ENCODE measurements at regions not wholly inside any gene's neighbourhood (a gene's known extent, or its start where the extent isn't known, plus 50 kb on each side); places are given as distances from the start of the nearest gene placed in this dataset.
"Not testable (repeated sequence)": the region's sequence is repeated elsewhere in the genome, so short reads cannot be mapped to it uniquely, and the experiment has no call there.

DNA sequence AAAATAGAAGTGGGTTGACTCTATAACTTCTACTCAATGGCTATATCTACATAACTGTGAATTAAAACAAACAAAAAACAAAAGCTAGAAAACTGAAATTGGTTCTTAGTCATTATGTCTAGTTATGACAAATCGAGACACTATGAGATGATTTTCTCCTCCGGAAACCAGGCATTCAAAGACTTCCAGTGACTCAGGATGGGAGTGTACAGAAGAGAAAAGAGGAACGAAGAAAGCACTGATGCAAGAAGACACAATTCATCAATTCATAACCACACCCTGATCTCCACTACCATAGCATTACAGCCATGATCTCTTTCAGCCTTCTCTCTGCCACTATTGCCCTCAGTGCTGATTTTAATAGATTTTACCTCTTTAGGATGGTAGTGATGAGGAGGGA lies 253.6 kb downstream of the CBLL2 start:
- DNase-seq, result no peak

DNA sequence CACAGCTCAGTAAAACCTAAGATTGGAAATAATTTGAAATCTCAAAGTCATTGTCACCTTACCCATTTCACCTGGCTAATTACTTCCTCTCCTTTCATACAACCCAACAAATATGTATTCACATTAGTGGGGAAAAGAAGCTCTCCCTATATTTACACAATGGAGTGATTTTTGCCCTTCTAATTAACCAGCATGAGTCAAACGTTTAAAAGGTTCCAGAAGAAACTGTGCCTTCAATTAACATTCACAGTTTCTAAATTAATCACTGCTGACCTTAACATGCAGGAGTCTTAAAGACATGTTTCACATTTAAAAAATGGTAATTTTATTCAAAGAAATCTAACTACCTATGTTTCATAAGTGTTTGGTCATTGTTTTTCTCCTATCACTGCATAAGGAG lies 254.6 kb downstream of the CBLL2 start:
- DNase-seq, result no peak

DNA sequence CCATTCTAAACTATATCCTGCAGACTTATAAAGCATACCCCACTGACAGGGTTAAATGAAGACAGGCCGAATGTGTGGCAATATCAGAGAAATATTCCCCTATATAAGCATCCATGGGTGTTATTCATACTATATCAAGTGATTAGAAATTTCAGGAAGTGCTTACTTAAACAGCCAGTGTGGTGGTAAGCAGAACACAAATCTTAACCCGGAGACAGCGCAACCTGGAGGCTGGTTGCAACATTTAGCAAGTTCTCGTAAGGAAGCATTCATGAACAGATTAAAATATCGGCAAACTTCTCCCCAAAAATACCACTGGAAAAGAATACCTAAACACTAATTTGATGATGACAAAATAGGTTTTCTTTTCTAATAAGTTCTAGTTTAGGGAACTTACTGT lies 261.2 kb downstream of the CBLL2 start:
- DNase-seq, result no peak

DNA sequence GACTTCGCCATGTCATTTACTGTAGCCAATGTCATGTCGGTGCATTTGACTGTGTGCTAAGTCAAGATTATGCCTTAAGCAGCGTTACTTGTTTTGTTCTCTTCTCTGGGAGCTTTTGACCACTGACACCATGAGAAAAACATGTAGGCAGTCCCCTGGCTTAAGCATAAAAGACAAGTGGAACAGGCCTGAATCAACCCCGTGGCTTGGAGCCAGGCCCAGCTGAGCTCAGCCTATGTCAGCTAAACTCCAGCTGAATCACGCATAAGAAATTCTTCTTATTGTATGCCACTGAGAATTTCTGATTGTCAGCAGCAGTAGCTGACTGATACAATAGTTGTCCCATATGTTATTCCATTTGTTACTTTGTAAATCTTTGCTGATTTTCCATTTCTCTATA lies 261.9 kb downstream of the CBLL2 start:
- no peak for DNase-seq

DNA sequence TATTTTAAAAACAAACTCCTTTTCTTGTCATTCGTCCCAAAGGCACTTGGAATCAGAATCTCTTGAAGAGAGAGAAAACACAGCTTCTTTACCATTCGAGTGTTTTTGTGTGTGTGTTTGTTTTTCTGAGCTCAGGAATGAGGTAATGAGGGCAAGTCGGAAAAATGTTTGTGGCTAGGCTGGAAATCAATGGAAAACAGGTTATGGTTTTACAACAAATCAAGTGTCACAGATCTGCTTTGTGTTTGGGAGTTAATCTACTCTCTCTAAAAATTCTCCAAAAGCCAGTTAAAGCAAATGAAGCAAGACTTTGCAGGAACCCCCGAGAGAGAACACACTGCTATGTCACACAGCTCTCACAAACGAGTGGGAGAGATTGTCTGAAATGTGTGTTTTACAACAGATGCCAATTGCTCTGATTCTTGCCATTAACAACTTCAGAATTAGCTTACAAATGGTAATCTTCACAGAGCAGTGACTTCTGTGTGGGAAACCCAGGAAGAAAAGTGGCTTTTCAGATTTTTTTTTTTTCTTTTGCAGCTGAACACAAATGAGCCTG lies 264.1 kb downstream of the CBLL2 start:
- DNase-seq, result no peak

DNA sequence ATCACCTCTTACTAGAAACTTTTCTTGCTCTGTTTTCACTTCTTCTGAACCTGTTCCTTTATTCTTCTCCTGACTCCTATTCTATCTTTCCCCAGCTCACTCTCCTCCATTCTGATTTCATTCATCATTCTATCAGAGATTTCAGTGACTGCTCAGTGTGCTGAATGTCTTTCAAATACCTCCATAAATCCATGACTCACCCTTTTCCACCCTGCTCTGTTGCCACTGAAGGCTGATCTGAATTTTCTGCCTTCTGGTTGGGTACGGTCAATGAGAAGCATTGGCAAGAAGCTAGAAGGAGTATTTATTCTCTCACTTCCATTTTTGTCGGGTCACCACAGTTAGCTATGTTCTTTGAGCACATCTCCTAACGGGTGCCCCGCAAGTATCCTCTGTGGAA lies 265.9 kb downstream of the CBLL2 start:
- no peak for DNase-seq

DNA sequence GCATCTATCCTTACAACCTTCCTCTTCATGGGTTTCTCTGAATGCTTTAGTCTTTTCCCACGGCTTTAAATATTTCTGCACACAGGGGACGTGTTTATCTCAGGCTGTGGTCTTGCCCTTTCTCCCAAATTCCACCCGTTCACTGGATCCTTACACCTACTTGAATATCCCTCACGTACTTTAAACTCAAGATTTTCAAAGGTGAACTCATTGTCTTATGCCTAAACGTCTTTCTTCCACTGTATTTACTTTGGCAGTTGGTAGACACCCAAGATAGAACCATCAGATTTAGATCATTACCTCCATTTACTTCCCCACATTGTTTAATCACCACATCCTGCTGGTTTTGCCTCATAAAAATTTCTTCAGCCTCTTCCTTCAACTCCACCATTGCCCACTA lies 269.2 kb downstream of the CBLL2 start:
- DNase-seq, result no peak

DNA sequence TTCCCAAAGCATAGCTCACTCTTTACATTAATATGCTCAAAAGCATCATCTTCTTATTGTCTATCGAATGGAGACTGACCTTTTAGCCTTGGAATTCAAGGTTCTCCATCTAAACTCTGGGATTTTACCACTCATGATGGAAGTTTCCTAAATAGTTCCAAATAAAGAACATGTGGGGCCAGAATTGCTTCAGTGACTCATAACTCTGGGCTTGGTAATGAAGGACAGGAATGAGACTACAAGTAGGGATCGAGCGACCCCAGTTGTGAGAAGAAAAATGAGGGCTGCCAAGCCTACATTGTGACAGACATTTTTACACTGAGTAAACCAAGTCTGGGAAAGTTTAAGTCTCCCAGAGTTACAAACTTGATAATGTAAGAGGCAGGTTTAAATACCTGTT lies 269.9 kb downstream of the CBLL2 start:
- DNase-seq, result no peak

DNA sequence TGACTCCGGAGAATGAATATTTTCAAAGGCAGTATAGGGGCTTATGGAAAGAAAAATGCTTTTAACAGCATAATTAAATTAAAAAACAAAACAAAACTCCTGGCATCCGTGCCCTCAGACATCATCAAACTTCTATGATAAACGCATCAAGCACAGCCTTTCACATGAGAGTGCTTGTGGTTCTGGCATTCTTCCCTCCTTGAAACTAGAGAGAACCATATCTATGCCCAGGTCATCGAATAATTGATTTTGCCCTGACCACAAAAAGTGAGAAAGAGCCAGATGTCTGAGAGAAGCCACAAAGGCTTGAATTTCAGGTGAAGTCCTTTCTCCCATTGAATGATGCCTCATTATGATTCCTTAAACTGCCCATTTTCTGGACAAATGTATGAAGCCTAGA lies 286.8 kb downstream of the CBLL2 start:
- no peak for DNase-seq

DNA sequence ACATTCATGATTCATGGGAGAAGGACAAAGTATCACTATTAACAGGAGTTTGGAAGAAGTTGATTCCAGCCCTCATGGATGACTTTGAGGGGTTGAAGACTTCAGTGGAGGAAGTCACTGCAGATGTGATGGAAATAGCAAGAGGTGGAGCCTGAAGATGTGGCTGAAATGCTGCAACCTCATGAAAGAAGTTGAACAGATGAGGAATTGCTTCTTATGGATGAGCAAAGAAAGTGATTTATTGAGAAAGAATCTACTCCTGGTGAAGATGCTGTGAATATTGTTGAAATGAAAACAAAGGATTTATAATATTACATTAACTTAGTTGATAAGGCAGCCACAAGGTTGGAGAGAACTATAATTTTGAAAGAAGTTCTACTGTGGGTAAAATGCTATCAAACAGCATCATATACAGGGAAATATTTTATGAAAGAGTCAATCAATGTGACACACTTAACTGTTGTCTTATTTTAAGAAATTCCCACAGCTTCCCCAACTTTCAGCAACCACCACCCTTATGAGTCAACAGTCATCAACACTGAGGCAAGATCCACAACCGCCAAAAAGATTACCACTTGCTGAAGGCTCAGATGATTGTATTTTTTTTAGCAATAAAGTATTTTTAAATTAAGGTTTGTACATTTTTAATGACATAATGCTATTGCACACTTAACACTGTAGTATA lies 302.6 kb downstream of the CBLL2 start:
- DNase-seq, result no peak

DNA sequence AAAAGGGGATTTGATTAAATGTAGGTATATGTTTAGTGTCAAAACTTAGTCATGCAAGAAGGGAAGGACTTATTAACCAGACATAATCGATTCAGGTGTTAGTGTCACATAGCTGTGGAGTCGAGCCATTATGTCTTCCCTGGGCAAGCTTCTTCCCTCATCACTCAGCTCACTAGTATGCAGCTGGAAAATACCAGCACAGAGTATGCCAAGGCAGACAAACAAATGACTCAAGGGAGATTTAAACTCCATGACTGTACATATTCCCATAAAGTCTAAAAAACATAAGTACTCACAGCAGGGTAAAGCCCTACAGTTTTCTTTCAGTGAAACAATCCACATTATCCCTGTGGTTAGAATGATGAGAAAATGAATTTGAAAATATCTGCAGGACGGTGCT lies 304.5 kb downstream of the CBLL2 start:
- no peak for DNase-seq

DNA sequence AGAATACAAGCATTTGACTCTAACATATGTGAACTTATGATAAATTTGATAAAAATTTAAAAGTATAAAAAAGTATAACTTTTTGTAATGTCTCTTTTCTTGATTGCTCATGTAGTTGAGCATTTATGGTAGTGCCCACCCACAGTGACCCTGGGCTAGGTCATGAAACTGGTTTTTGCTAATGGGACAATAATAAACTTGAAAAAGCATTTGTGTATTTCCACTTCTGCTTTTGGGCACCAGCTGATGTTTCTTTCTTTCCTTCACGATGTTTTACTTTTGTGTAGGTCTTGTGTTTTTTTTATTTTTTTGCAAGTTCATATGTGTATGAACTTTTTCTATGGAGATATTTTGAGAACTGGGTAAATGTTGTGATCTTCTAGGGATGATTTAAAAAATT lies 313.1 kb downstream of the CBLL2 start:
- DNase-seq, result no peak

DNA sequence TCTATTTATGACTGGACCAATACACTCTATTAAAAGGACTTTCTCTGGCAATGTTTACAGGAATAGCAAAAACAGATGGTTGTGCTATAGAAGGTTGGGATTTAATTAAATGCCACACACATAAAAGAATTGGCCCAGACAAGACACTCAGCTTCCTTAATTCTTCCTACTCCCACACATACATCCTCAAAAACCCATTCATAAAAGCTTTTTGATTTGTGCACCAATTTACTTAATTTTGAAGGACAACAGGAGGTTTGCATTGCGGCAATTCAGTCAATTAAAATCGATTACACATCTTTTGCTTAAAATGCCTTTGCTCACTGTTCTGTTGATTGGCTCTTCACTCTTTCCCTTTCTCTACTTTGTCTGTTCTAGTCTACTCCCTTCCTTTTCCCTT lies 317.1 kb downstream of the CBLL2 start:
- DNase-seq, result no peak

DNA sequence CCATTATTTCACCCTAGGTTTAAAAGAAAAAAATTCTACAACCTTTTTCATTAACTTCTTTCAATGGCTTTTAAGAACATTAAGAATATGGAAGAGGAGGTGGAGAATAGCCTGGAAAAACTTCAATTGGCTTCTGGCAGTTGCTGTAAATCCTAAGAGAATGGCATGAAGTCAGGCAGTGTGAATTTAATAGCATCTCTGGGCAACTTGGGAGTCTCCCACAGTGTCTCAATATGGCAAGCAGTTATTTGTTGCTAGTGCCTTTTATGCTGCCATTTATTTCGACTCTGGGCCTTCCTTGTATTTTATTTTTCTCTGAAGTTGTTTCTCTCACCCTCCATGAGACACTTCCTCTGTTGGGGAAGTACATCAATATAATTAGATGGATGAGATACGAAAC lies 322.1 kb downstream of the CBLL2 start:
- DNase-seq, result no peak

DNA sequence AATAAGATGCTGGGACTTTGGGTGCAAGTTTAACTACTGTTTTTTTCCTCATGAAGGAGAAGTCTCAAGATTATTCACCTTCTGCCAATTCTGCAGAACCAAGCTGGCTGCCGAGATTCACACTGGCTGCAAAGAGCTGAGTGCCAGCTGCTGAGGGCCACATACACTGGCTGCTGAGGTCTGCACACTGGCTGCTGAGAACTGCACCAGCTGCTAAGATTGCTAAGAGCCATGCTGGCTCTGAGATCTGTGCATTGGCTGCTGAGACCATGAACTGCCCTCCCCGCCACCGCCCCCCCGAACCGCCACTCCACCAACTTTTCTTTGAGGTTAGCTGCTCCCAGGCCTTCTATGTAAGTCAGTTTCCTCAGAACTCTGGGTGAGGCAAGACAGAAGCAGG lies 330.3 kb downstream of the CBLL2 start:
- no peak for DNase-seq

DNA sequence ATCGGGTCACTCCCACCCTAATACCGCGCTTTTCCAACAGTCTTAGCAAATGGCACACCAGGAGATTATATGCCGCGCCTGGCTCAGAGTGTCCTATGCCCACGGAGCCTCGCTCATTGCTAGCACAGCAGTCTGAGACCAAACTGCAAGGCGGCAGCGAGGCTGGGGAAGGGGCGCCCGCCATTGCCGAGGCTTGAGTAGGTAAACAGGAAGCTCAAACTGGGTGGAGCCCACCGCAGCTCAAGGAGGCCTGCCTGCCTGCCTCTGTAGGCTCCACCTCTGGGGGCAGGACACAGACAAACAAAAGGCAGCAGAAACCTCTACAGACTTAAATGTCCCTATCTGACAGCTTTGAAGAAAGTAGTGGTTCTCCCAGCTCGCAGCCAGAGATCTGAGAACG lies 336.7 kb downstream of the CBLL2 start:
- not testable (repeated sequence) for DNase-seq

DNA sequence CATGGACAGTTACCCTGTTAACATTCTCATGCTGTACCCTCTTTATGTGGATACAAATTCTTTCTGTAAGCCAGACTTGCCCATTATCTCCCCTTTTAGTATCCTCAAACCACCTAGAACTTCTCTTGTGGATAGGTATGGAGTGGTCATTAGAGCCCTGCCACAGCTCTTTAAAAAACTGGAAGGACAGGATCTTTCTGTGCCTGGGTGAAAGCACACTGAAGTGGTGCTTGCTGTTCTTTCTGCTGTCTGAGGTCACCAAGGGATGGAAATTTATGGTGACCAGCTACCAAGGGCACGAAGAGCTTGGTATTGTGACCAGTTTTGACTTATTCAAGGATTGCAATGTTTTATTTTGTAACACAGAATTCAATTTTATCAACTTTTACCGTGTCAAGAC lies 344.2 kb downstream of the CBLL2 start:
- DNase-seq, result no peak

DNA sequence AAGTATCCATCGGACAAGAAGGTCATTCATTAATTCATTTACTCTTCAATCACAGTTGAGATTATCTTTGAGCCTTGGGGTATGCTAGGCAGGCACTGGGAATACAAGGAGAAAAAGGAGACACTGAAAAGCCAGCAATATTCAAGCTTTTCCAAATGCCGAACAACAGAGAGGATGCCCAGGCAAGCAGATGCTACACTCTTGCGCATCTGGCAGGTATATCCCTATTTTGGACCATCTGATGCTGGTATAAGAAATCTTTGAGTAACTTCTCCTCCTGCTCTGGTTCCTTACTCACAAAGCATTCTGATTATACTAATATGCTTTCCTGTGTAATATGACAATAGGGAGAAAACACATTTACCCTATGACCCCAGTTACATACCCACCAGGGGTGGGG lies 354.9 kb downstream of the CBLL2 start:
- no peak for DNase-seq

DNA sequence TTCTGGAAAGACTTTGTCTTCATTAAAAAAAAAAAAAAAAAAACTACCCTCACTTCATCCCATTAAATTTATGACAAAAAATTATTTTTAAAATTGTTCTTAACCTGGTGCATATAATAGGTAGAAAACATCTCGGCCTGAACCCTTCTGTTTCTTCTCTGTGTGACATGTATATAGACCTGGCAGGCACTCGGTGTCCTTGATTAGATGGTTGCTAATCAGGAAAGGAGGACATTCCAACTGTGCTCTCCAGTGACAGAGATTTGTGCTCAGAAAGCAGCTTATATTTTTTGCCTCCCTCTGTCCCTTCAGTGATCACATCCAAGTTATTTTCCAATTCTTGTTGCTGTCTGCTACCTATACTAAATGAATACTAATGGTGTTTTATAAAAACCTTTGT lies 355.6 kb downstream of the CBLL2 start:
- no peak for DNase-seq

DNA sequence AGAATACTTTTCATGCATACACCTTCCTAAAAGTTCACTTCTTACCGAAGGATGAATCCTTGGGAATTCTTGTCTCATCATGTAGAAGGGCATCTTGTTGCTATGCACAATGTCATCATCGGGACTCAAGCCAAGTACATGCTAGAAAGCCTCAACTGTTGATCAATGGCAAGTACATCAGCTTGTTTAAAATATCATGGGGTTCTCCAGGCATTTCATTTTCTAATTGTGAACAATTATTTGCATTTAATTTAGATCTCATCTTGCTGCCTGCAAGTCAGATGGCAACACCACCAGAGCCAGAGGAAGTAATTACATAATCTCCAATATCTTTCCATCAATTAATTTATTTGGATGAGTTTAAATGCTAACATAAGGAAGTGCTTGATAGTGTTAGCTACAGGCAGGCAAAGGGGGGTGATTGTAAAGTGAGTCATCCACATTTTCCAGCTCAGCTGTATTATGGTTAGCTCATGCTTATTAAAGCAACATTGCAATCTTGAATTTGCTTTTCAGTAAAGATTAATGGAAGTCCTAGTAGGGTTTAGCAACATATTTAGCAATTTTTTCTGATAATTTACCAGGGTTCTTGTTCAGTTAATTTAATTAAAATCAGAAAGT lies 356.5 kb downstream of the CBLL2 start:
- DNase-seq, result no peak

DNA sequence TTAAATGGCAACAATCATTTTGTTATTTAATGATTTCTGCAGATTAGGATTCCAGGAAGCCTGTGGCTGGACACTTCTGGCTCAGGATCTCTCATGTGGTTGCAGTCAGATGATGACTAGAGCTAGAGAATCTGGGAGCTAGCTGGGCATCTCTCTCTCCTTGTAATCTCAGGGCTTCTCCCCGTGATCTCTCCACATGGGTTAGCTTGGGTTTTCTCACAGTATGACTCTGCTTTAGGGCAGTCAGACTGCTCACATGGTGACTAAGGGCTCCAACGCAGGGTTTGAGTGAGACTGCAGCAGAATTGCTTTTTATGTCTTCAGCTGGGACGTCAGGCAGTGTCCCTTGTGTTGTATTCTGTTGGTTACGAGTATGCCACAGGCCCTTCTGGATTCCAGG lies 361.4 kb downstream of the CBLL2 start:
- no peak for DNase-seq

DNA sequence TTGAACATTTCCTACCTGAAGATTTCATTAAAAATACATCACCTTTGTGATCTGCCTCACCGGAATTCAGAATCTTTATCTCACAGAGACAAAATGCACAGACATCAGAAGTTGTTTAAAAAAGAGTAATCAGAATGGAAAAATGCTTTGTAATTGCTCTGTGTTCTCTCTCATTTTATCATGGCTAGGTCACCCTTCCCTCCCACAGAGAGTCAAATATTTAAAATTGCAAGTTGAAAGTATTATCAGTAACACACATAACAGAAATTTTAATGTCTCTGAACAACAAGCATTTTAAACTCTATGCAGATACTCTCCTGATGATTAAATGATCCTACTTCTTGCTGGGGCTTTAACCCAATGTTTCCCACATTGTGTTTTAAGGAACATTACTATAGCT lies 362.0 kb downstream of the CBLL2 start:
- no peak for DNase-seq

DNA sequence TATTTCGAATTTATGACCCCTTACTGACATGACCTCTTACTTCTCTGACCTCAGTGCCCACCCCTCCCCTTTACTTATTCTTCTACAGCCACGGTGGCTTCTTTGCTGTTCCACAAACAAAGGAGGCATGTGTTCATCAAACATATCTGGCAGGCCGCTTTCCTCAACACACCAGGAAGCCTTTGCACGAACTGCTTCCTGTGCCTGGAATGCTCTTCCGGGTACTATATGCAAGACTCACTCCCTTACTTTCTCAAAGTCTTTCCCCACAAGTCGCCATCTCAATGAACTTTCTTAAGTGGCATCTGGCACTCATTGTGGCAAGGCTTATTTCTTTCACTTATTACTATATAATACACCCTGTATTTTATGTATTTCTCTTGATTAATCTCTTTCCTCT lies 351.5 kb upstream of the DDX53 start:
- DNase-seq, result no peak

Measured in anterior cingulate cortex (tissue), 58 donors.